PFSK-1 (cell line): ENCODE measurements at regions not wholly inside any gene's neighbourhood (a gene's known extent, or its start where the extent isn't known, plus 50 kb on each side); places are given as distances from the start of the nearest gene placed in this dataset.

ENCODE experiments used
- FOXP2 ChIP-seq: optimal IDR thresholded peaks from 2 replicates; pipeline ENCODE3; 2011; ENCODE audit warnings: borderline replicate concordance, control low read depth, inconsistent platforms; ENCODE audit not compliant: insufficient read depth; ENCODE audit errors: extremely low read length, extremely low read depth
- POLR2AphosphoS5 ChIP-seq: IDR thresholded peaks from 2 replicates; pipeline ENCODE4 v1.6.1; 2012; ENCODE audit warnings: low read depth, mild to moderate bottlenecking, control low read depth, low read length, moderate library complexity
- REST ChIP-seq, 2 experiments: IDR thresholded peaks; 2 replicates each; pipeline versions ENCODE4 v1.6.1 to v1.8.0; 2011 to 2012; ENCODE audit warnings: low read depth in 2 of 2, low read length in 2 of 2, control low read depth in 1 of 2, inconsistent platforms in 1 of 2, mild to moderate bottlenecking in 1 of 2, moderate library complexity in 1 of 2; ENCODE audit not compliant: insufficient read depth in 1 of 2
- SIN3A ChIP-seq: IDR thresholded peaks from 2 replicates; pipeline ENCODE4 v1.6.1; 2012; ENCODE audit warnings: mild to moderate bottlenecking, low read length, moderate library complexity, borderline replicate concordance; ENCODE audit not compliant: insufficient read depth
- TAF1 ChIP-seq: IDR thresholded peaks from 2 replicates; pipeline ENCODE4 v1.6.1; 2012; ENCODE audit warnings: low read length, control low read depth, borderline replicate concordance; ENCODE audit not compliant: insufficient read depth

- TF ChIP-seq FOXP2 (no peak), SIN3A (no peak), TAF1 (no peak), POLR2AphosphoS5 (no peak), REST (IDR thresholded peaks at IDR 0.05; ENCODE audit: insufficient read depth in 1 of 2, low read depth in 2 of 2, low read length in 2 of 2) (no peak)
These were observed 1349.5 kb downstream of the ADGRL3 start for GRCh38 chr4:62549601-62550000.

GRCh38 chr4:62548765-62549164, 1348.6 kb downstream of the ADGRL3 start:
- TF ChIP-seq TAF1 (no peak), SIN3A (no peak)

- no peak for TF ChIP-seq POLR2AphosphoS5
- TF ChIP-seq REST (IDR thresholded peaks at IDR 0.05; ENCODE audit: insufficient read depth in 1 of 2, low read depth in 2 of 2, low read length in 2 of 2), result 0 out of 4 replicates have a peak, but pooled peaks of 1 of the 2 experiments have one; percentile 21
- peak; percentile 68 for TF ChIP-seq FOXP2
These were observed 1348.0 kb downstream of the ADGRL3 start for GRCh38 chr4:62548108-62548524.

GRCh38 chr4:62544428-62544827, 1344.3 kb downstream of the ADGRL3 start:
- no peak for TF ChIP-seq TAF1
- no peak for TF ChIP-seq SIN3A
- TF ChIP-seq REST (IDR thresholded peaks at IDR 0.05; ENCODE audit: insufficient read depth in 1 of 2, low read depth in 2 of 2, low read length in 2 of 2), result no peak
- TF ChIP-seq POLR2AphosphoS5, result no peak
- no peak for TF ChIP-seq FOXP2

GRCh38 chr4:62543002-62543401, 1342.9 kb downstream of the ADGRL3 start:
- TF ChIP-seq POLR2AphosphoS5 (no peak), SIN3A (no peak), REST (IDR thresholded peaks at IDR 0.05; ENCODE audit: insufficient read depth in 1 of 2, low read depth in 2 of 2, low read length in 2 of 2) (no peak), FOXP2 (no peak), TAF1 (no peak)
